Stimulated activated CD4-positive, alpha-beta T cell treated with anti-CD3 and anti-CD28 coated beads, Interleukin-15, amount 100 ng/mL, for 48 hours (primary cell): ENCODE measurements at regions not wholly inside any gene's neighbourhood (a gene's known extent, or its start where the extent isn't known, plus 50 kb on each side); places are given as distances from the start of the nearest gene placed in this dataset.
"Not testable (repeated sequence)": the region's sequence is repeated elsewhere in the genome, so short reads cannot be mapped to it uniquely, and the experiment has no call there.

Experiments used
- DNase-seq, 2 donors: peaks; one replicate each; pipeline ENCODE4 v3.0.0-alpha.2; 2020; ENCODE audit warnings: low read depth in 2 of 2

DNA sequence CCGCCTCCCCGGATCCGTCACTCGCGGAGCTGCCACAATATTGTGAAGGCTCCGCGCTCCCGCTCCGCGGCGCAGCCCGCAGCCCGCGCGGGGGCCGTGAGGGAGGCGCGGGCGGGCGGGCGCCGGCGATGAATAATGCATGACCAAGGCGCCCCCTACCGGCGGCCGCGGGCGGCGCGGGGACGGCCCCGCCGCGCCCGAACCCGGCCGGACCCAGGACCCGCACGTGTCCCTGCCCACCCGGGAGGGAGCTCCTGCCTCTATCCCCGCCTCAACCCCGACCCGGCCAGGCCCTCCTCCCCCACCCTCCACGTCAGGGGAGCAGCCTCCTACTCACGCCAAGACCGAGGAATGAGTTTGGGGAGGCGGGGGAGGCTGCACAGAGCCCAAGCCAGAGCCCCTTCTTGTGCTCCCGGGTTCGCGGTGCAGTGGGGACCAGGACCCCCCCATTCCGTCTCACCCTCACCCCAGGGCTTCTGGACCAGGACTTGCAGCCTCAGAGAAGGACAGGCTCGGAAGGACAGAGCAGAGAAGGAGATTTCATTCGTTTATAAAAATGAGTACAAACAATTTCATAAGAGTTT lies 70.8 kb upstream of the CASZ1 start:
- DNase-seq: peak; percentile 9 to 29

DNA sequence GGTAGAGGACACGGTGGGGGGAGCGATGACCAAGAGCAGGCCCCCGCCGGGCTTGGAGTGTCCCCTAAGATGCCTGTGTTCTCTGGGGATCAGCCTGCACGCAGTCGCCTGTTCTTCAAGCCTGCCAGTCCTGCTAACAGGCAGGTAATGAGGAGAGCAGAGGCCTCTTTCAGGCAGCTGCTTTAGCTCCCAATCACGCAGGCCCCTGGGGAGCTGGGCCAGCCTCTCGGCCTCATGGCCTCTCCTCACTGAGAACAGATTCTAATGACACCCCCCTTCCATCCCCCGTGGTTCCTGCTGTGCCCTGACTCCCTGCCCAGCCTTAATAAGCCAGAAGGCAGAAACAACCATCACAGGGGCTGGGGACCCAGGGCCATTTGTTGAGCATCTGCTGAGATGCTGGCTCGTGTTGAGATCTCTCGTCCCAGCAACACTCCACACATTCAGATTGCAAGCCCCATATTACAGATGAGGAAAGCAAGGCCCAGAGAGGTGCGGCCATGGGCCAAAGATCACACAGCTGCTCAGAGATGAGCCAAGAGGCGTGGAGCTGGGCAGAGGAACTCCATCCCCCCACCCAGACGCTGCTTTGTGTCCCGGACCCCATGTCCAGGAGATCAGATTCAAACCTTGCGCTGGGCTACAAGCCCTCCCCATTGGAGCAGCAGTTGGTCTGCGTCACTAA lies 71.6 kb upstream of the CASZ1 start:
- DNase-seq: no peak

DNA sequence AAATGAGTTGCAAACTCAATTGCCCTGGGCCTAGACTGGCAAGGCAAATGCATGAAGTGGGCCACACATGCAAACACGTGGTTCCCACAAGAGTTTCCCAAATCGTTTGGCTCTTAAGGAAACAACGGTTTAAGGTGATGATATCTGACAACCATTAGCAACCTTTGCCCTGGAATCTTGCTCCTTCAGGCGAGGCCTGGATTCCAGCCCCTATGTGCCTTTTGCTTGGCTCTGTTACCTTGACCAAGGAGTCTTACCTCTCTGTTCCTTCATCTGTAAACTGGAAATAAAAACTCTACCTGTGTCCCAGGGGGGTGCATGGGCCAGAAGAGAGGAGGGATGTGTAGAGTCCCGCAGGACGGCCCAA lies 72.1 kb upstream of the CASZ1 start:
- DNase-seq: no peak

DNA sequence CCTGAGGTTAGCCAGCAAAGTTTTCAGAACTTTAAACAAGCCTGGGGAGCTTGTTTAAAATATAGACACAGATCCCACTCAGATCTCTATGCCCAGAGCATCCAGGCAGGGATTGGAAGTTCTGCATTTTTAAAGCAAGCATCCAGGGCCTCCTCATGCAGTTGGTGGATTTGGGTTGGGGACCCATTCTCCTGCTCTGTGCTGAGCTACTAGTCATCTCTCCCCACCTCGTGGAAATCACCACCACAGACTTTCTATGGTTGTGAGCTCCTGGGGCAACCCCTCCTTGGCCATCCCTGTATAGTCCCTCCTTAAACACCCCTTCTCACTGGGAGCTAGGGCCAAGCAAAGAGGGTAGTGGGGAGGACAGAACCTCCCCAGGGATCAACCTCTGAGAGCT lies 73.5 kb upstream of the CASZ1 start:
- no peak for DNase-seq

DNA sequence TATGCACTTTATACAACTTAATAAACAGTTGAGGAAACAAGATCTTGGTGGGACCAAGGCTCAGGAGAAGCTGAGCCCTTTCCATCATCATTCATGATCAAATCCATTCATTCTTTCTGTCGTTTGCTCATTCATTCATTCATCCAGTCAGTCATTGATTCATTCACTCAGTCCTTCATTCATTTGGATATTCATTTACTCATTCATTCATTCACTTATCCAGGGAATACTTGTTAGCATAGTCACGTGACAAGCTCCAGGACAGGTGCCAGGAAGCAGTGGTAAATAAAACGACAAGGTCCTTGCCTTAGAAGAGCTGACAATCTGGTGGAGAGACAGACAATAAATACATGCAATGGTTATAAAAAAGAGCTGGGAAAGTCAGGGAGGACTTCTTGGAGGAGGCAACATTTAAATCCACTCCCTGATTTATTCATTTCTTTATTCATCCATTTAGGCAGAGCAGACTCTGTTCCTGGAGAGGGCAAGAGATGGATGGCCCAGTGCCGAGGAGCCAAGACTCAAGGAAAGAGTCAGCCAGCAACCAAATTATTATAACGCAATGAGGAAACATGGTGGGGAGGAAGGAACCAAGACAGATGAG lies 74.1 kb upstream of the CASZ1 start:
- DNase-seq: no peak

DNA sequence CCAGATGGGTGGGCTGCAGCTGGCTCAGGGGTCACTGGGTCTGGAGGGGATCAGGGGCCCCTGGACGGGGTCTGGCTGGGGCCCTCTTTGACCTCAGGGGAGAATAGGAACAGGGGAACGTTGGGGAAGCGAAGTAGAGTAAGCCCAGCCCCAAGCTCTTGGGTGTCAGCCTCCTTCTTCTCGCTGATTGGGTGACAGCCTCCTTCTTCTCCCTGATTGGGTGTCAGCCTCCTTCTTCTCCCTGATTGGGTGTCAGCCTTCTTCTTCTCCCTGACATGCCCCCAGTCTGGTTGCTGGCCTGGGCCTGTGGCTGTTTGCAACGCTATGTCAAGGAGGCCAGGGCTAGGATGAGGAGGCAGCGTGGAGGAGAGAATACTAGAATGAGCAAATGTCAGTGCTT lies 76.7 kb upstream of the CASZ1 start:
- DNase-seq: no peak

DNA sequence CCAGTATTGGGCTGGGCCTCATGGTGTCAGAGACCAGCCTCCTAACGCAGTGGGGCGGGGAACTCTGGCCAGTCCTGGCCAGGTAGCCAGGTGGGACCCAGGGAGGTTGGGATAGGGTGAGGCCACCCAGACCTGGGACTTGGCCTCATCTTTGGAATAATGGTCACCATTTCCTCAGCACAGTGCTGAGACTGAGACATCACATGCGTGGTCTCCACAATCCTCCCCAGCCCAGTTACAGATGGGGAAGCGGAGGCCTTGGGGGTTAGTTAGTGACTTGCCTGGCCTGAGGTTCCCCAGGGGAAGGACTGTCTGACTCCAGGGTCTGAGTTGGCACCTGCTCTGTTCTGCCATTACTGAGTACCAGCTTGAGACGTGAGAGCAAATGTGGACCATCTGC lies 77.9 kb upstream of the CASZ1 start:
- no peak for DNase-seq

DNA sequence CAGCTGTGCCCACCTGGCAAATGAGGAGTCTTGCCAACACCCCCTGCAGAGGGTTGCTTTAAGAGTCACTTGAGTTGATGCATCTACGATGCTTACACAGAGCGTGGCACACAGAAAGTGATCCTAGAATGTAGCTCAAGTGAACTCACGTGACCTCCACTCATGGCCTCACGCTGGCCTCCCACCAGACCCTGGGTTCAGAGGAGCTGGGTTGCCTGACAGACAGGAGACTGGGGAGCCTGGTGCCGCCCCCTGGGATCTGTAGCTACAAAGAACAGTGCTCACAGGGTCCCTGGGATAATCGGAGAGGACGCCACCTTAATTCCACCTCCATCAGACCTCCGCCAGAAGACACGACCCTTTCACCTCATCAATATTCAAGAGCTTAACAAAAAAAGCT lies 81.4 kb upstream of the CASZ1 start:
- no peak for DNase-seq

DNA sequence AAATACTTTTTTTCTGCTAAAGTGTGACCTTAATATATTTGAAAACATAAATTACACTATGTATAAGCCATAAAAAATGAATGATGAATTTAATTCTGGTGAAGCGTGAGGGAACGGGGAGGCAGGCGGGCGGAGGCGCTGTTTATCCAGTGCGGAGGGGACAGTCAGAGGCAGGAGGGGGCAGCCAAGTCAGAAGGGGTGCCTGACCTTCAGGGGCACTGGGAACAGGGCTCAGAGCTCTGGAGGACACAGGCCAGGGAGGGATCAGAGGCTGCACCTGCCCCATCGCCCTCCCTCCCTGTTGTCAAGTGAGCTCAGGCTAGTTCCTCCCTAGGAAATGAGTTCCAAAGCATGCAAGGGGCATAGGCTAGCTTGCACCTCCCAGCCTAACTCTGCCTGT lies 82.0 kb upstream of the CASZ1 start:
- DNase-seq: no peak

DNA sequence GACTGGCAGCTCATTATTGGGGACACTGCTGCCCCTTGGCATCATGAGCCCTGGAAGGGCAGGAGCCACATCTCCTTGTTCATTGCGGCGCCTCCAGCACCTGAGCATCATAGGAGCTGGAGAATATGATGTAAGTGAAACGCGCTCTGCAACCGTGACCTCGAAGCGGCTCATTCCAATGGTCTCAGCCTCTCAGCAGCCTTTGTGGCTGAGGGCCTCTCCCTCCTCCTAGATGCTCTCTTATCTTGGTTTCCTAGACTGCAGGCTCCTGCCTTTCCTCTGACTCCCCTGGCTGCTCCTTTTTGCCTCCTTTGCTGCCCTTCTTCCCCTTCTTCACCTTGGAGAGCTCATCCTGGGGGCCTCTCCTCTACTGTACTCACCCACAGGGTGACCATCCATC lies 83.6 kb upstream of the CASZ1 start:
- DNase-seq: no peak

DNA sequence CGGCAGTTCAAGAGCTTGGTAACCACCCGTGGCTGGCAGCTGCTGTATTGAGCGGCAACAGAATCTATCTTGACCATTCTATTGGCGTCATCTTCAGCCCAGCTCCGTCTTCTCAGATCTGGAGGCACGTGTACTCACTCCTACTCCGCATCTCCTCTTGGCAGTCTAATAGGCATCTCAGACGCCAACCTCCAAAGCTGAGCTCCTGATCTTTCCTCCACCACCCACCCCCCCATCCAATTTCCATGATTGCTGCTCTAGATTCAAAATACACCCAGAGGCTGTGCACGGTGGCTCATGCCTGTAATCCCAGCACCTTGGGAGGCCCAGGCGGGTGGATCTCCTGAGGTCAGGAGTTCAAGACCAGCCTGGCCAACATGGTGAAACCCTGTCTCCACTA lies 84.6 kb upstream of the CASZ1 start:
- DNase-seq: no peak

DNA sequence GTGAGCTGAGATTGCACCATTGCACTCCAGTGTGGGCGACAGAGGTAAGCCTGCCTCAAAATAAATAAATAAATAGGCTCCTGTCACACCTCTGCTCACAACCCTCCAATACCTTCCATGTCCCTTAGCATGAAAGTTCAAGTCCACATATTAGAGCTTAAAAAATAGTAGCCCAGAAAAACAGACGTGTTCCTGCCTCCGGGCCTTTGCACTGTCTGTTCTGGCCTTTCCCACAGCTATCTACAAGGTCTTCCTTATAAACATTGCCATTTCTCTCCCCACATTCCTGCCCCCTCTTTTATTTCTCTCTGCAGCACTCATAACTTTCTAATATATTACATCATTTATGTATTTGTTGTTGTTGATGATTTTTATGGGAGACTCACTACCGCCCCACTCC lies 85.6 kb upstream of the CASZ1 start:
- no peak for DNase-seq

DNA sequence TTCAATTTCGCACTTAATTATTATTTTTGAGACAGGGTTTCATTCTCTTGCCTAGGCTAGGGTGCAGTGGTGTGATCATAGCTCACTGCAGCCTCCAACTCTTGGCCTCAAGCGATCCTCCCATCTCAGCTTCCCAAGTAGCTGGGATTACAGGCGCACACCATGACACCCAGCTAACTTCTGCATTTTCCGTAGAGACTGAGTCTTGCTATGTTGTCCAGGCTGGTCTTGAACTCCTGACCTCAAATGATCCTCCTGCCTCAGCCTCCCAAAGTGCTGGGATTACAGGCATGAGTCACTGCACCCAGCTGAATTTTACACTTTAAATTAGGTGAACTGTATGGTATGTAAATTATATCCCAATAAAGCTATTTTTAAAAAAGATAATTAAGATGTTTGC lies 90.6 kb upstream of the CASZ1 start:
- not testable (repeated sequence) for DNase-seq

DNA sequence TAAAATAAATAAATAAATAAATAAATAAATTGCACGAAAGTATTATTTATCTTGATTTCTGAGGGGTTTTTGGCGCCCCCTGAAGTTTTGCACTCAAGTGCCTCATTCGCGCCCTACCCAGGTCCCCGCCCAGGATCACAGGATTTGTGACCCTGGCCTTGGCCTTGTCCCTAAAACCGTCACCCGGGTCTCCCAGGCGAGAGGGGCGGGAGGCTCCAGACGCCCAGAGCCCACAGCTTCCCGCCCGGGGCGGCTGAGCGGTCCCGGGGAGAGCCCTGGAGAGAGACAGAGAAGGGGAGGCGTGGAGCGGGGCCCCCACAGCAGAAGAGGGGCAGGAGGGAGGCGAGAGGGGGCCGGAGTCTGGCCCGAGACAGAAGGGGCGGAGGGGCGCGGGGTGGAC lies 91.8 kb upstream of the CASZ1 start:
- DNase-seq: no peak

DNA sequence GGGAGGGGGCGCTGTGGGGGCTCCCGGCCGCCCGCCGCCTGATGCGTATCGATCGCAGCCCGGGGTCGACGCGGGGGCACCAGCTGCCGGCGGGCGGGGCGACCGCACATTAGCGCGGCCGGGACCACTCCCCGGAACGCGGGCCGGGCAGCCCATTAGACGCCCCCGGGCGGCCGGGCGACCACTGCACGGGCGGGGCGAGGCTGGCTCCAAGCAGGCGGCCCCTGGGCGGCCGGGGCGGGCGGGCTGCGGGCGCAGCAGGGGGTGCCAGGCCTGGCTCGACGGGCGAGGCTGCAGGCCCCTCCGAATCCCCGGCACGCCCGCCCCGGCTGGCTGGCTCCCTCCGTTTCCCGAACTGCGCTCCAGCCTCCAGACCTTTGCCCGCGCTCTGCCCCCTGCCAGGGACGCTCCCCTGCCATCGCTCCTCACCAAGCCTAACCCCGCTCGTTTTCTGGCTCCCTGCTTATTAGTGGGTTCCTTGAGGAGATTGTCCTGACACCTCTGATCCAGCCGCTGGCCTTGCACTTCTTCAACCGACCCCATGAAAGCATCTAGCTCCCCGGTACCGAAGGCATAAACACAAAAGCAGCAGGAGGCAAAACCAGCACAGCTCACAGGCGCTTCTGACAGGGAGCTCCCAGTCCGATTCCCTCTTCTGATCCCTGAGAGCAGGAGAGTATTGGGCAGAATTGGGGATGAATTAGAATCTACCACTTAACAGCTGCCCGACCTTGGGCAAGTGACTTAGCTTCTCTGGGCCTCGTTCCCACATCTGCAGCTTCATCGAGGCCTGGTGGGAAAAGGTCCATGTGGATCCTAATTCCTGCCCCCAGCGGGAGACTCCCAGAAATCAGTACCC lies 92.6 kb upstream of the CASZ1 start:
- DNase-seq: no peak

DNA sequence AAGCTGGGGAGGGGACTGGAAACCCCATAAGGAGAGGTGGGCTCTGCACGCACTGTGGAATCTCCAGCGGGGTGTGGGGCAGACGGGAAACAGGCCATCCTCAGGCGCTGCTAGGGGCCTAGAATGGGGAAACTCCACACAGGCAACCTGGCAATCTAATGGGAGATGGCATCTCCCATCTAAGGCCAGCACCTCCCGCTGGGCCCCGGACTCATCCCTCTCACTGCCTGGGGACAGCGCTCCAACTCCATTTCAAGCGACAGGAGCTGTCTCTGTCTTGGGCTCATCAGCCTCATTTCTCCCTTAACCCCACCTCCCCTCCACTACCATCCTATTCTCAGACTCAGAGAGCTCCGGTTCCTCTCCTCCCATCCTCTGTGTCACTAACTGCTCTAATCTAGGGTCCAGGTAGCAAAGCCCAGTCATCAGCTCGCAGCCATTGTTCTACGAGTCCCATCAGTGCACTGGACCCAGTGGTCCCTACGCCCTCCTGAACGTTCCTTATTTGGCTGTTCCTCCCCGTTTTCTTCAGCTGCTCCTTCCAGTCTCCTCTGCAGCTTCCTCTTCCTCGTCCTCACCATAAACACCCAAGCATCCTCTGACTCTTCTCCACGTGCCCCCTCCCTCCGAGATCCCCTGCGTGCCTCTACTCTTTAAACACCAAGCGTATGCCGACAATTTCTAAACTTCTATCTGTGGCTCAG lies 93.4 kb upstream of the CASZ1 start:
- DNase-seq: no peak

DNA sequence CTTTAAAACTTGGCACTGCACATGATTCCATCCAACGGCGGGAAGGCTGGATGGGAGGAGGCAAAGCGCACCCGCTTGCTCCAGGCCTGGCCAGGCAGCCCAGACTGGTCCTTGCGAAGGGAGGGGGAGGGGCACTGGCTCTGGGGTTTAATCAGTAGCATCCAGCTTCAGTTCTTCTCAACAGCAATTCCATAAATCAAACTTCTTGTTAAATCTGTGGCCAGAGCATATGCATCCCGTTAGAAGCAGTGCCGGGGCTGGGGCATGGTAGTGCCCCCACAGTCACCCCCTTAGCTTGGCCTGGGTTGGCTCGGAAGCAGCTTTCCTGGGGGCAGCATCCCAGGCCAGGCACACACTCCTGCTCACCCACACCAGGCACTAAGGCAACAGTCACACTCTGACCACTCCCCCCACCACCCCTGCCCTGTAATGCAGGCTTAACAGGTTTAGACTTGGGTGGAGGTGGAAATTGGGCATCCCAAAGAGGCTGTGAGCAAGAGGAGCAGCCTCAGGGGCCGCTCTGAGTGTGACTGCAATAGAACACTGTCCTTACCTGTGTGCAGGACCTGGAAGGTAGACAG lies 94.1 kb upstream of the CASZ1 start:
- no peak for DNase-seq

DNA sequence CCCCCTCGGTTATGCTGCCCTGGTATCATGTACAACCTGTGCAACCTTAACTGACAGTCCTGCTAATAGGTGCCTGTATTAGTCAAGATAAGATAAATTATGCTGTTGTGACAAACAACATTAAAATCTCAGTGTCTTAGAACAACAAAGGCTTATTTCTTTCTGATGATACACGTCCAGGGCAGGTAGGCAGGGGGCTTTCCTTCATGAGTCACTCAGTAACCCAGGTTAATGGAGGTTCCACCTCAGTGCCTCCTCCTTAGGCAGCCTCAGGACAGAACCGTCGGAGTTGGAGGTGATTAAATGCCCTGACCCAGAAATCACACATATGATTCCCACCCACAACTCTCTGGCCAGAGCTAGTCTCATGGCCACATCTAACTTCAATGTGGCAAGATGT lies 94.6 kb upstream of the CASZ1 start:
- no peak for DNase-seq

DNA sequence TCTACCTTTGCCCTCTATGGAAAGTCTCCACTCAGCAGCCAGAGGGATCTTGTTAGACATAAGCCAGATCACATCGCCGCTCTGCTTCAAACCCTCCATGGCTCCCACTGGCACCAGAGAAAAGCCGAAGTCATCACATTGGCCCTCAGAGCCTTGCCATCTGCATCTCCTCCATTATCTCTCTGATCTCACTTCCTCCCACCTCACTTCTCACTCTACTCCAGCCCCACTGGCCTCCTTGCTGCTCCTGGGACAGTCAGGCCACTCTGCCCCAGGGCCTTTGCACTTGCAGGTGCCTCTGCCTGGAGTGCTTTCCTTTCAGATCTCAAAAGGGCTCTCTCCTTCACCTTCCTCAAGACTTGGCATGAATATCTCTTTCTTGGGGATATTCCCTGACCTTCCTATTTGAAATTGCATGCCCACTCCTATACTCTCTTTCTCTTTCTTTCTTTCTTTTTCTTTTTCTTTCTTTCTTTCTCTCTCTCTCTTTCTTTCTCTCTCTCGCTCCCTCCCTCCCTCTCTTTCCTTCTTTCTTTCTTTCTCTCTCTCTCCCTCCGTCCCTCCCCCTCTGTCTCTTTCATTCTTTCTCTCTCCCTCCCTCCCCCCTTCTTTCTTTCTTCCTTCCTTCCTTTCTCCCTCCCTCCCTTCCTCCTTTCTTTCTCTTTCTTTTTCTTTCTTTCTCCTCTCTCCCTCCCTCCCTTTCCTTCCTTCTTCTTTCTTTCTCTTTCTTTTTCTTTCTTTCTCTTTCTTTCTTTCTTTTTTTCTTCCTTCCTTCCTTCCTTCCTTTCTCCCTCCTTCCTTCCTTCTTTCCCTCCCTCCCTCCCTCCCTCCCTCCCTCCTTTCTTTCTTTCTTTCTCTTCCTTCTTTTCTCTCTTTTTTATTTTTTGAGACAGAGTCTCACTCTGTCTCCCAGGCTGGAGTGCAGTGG lies 96.0 kb upstream of the CASZ1 start:
- no peak for DNase-seq

DNA sequence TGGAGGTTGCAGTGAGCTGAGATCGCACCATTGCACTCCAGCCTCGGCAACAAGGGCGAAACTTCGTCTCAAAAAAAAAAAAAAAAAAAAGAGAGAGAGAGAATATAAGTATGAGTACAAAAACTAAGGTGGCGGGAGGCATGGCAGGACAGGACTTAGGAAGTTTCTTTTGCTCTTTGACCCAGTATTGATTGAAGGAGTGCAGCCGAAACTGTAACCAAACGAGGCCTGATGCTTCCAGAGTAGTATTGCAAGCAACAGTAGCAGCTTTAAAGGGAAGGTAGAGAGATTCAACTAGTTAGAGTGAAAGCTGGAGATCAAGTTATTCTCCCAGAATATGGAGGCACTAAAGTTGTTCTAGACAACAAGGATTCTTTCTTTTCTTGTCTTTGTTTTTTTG lies 99.2 kb upstream of the CASZ1 start:
- DNase-seq: no peak

DNA sequence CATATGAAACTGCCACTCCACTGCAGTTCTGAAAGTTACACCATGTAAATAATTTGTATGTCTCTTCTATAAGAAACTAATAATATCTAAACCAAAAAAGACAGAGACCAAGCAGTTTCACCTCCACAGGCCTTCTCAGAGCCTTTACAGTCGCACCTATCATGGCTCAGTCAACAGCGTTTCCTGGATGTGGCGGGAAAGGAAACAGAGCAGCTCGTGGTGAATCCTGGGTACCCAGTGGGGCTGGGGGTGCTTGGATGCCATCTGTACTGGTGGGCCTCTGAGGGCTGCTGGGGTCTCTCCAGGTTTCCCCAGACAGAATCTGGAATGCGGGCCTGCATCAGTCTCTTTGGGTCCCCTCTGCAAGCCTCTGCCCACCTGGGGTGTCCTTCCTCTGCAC lies 100.2 kb upstream of the CASZ1 start:
- DNase-seq: no peak
